ENCODE measurements at regions not wholly inside any gene's neighbourhood (a gene's known extent, or its start where the extent isn't known, plus 50 kb on each side); places are given as distances from the start of the nearest gene placed in this dataset.

GRCh38 chr4:83179205-83179604 lies 64.7 kb upstream of the PLAC8 start:
- DNase-seq (ENCODE audit: low spot score in 2 of 2) (no peak), ATAC-seq (no peak)
- Mint-ChIP-seq H3K36me3 (no peaks in the 10 kb centered on the region), H3K9me3 (peaks cover 0 to 6% of the 10 kb centered on the region in 2 donors), H3K27ac (no peak overlapping the region)

GRCh38 chr4:83178029-83178428 lies 63.5 kb upstream of the PLAC8 start:
- Mint-ChIP-seq H3K27ac (no peak overlapping the region), H3K36me3 (no peaks in the 10 kb centered on the region)
- ATAC-seq, result peak in 1 of 2 donors; percentile 22

GRCh38 chr4:83177182-83177581 lies 62.7 kb upstream of the PLAC8 start:
- ATAC-seq (no peak), DNase-seq (ENCODE audit: low spot score in 2 of 2) (no peak)
- H3K9me3 Mint-ChIP-seq, result peaks cover 0 to 6% of the 10 kb centered on the region in 2 donors
- H3K27ac Mint-ChIP-seq, result no peak overlapping the region
- H3K36me3 Mint-ChIP-seq, result no peaks in the 10 kb centered on the region

More at GRCh38 chr4:83178029-83178428, 63.5 kb upstream of the PLAC8 start:
- H3K9me3 Mint-ChIP-seq, result peaks cover 0 to 6% of the 10 kb centered on the region in 2 donors
- DNase-seq (ENCODE audit: low spot score in 2 of 2), result no peak

- H3K36me3 Mint-ChIP-seq, result peaks cover 0 to 10% of the 10 kb centered on the region in 2 donors
- H3K27ac Mint-ChIP-seq, result peak overlapping the region in 1 of 2 donors; percentile 62
- DNase-seq (ENCODE audit: low spot score in 2 of 2) (no peak), ATAC-seq (no peak)
- peaks cover 8 to 10% of the 10 kb centered on the region in 2 donors for H3K9me3 Mint-ChIP-seq
Measured at GRCh38 chr4:83174844-83175414, 60.4 kb upstream of the PLAC8 start.

- Mint-ChIP-seq H3K9me3 (peaks cover 8 to 10% of the 10 kb centered on the region in 2 donors), H3K36me3 (peaks cover 0 to 10% of the 10 kb centered on the region in 2 donors), H3K27ac (peak overlapping the region in 1 of 2 donors; percentile 65)
- ATAC-seq, result no peak
- no peak for DNase-seq (ENCODE audit: low spot score in 2 of 2)
Measured at GRCh38 chr4:83172371-83172770, 57.8 kb upstream of the PLAC8 start.

GRCh38 chr4:83171436-83172039 lies 57.0 kb upstream of the PLAC8 start:
- ATAC-seq, result no peak
- peak overlapping the region in 1 of 2 donors; percentile 95 for H3K27ac Mint-ChIP-seq
- peaks cover 8 to 10% of the 10 kb centered on the region in 2 donors for H3K9me3 Mint-ChIP-seq

GRCh38 chr4:83170952-83171399 lies 56.4 kb upstream of the PLAC8 start:
- H3K27ac Mint-ChIP-seq, result peak overlapping the region in 1 of 2 donors; percentile 95

More at GRCh38 chr4:83171436-83172039, 57.0 kb upstream of the PLAC8 start:
- DNase-seq (ENCODE audit: low spot score in 2 of 2), result no peak
- peaks cover 0 to 10% of the 10 kb centered on the region in 2 donors for H3K36me3 Mint-ChIP-seq

More at GRCh38 chr4:83170952-83171399, 56.4 kb upstream of the PLAC8 start:
- peak in 1 of 2 donors; percentile 56 for DNase-seq (ENCODE audit: low spot score in 2 of 2)
- Mint-ChIP-seq H3K36me3 (peaks cover 0 to 10% of the 10 kb centered on the region in 2 donors), H3K9me3 (peaks cover 10 to 11% of the 10 kb centered on the region in 2 donors)
- peak in 1 of 2 donors; percentile 93 for ATAC-seq

All from activated naive CD4-positive, alpha-beta T cell treated with anti-CD3 and anti-CD28 coated beads, Interleukin-2, amount 50 U/mL, for 72 hours (primary cell).